Astrocyte (in vitro differentiated cells and primary cell): ENCODE measurements at regions not wholly inside any gene's neighbourhood (a gene's known extent, or its start where the extent isn't known, plus 50 kb on each side); places are given as distances from the start of the nearest gene placed in this dataset.

Experiments used
- CTCF ChIP-seq: IDR thresholded peaks from 2 replicates; pipeline ENCODE4 v1.5.1; 2011; ENCODE audit warnings: low read depth, mild to moderate bottlenecking, inconsistent platforms, low read length, moderate library complexity; ENCODE audit not compliant: insufficient read depth
- EZH2 ChIP-seq: IDR thresholded peaks from 2 replicates; pipeline ENCODE4 v1.6.1; 2012; ENCODE audit warnings: mild to moderate bottlenecking, low read length, inconsistent platforms; ENCODE audit not compliant: insufficient read depth

DNA sequence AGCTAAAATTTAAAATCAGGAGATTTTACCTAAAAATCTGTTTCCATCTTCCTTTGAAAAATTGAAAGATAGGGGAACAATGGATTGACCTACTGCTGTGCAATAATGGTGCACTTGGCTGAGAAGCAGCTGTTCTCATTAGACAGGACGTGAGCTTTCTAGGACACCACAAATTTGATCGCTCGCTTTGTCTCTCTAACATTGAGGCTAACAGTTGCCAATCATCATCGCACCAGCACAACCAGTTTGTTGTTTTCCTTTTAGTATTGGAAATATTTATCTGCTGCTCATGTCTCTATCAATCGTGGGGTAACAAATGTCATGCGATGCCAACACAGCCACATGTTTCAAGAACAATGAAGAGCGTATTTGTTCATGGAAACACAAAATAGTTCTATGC, 228.8 kb upstream of the P2RY1 start:
- TF ChIP-seq CTCF (no peak), EZH2 (no peak)
